WERI-Rb-1 (cell line): ENCODE measurements at regions not wholly inside any gene's neighbourhood (a gene's known extent, or its start where the extent isn't known, plus 50 kb on each side); places are given as distances from the start of the nearest gene placed in this dataset.

ENCODE experiments used
- DNase-seq: peaks from one replicate; pipeline ENCODE4 v3.0.0-alpha.2; 2020
- H3K27ac ChIP-seq: fragments of 250-450 bp; sonication (Bioruptor Pico); 2 replicates; pipeline ENCODE4 v1.5.1; 2020; ENCODE audit warnings: mild to moderate bottlenecking, moderate library complexity
- H3K27me3 ChIP-seq: fragments of 250-450 bp; sonication (Bioruptor Pico); 2 replicates; pipeline ENCODE4 v1.5.1; 2021; ENCODE audit warnings: mild to moderate bottlenecking, low read depth, moderate library complexity; ENCODE audit not compliant: insufficient read depth, severe bottlenecking
- H3K36me3 ChIP-seq: fragments of 250-450 bp; sonication (Bioruptor Pico); 2 replicates; pipeline ENCODE4 v1.5.1; 2020; ENCODE audit warnings: mild to moderate bottlenecking, moderate library complexity
- H3K4me3 ChIP-seq: 2 replicates; pipeline ENCODE4 v1.5.1; 2011; ENCODE audit warnings: low read depth, mild to moderate bottlenecking, control low read depth, low read length
- H3K9me3 ChIP-seq: fragments of 250-450 bp; sonication (Bioruptor Pico); 2 replicates; pipeline ENCODE4 v1.5.1; 2021; ENCODE audit warnings: mild to moderate bottlenecking, moderate library complexity; ENCODE audit not compliant: severe bottlenecking
- TF ChIP-seq, protein P1 (sequence below): IDR thresholded peaks from 2 replicates; pipeline ENCODE4 v1.5.1; 2011; ENCODE audit warnings: low read depth, mild to moderate bottlenecking, control low read depth, inconsistent platforms, low read length

DNA sequence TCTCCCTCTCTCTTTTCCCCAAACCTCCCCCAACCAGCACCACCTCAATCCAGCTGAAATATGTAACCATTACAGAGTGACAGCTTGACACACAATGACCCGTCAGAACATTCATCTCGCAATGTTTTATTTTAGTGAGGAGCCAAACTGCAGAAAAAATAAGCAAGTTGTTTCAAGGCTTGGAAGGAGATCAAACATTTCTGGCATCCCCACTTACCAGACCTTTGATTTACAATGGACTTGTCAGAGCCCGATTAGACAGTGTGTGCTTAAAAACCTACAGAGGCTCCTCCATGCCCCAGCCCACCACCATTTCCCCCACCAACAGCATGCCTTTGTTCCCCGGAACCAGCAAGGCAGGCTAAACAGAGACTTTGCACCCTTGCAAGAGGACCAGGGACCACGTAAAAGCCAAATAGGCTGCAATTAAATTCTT is 382.8 kb upstream of the ZNF507 start:
- Histone ChIP-seq H3K36me3 (no peaks in the 10 kb centered on the region), H3K27ac (no peak overlapping the region), H3K9me3 (no peaks in the 10 kb centered on the region), H3K27me3 (no peaks in the 10 kb centered on the region), H3K4me3 (no peak overlapping the region)
- no peak for DNase-seq
- TF ChIP-seq, protein P1, sequence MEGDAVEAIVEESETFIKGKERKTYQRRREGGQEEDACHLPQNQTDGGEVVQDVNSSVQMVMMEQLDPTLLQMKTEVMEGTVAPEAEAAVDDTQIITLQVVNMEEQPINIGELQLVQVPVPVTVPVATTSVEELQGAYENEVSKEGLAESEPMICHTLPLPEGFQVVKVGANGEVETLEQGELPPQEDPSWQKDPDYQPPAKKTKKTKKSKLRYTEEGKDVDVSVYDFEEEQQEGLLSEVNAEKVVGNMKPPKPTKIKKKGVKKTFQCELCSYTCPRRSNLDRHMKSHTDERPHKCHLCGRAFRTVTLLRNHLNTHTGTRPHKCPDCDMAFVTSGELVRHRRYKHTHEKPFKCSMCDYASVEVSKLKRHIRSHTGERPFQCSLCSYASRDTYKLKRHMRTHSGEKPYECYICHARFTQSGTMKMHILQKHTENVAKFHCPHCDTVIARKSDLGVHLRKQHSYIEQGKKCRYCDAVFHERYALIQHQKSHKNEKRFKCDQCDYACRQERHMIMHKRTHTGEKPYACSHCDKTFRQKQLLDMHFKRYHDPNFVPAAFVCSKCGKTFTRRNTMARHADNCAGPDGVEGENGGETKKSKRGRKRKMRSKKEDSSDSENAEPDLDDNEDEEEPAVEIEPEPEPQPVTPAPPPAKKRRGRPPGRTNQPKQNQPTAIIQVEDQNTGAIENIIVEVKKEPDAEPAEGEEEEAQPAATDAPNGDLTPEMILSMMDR, result no peak

DNA sequence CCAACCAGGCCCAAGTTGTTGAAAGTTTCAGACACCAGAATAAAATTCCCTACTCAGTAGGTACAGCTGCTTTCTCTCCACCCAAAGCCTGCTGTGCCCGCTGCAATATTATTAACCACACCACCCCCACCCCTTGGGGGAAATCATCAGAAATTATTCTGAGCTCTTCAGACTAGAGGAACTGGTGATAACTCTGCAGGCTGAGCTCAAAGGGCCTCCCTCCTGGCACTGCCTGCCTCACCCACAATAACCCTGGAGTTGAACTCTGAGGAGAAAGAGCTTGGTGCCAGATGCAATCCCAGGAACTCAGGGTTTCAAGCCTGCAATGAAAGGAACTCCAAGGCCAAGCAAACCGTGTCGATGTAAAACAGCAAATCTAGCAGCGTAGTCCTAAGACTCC is 381.7 kb upstream of the ZNF507 start:
- no peaks in the 10 kb centered on the region for H3K27me3 ChIP-seq
- no peak overlapping the region for H3K4me3 ChIP-seq
- H3K9me3 ChIP-seq, result no peaks in the 10 kb centered on the region
- no peaks in the 10 kb centered on the region for H3K36me3 ChIP-seq
- DNase-seq, result no peak
- no peak overlapping the region for H3K27ac ChIP-seq
- TF ChIP-seq, protein P1, result no peak

DNA sequence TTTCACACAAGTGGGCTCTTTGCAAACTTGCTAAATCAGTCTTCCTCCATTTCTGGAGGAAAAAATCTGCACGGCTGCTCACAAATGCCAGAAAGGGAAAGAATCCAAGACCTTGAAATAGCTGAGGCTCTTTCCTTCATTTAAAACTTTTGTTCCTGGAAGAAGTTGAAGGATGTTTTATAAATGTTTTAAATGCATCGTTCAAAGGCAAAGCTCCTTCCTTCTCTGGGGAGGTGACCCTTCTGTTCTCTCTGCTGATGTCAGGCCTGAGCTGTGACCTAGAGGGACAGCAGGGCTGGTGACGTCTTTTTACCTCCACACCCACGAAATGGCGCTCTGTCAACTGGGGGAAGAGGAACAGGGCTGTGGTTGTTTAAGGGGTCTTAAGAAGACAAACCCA is 376.4 kb upstream of the ZNF507 start:
- H3K4me3 ChIP-seq, result no peak overlapping the region
- no peak for DNase-seq
- H3K9me3 ChIP-seq, result no peaks in the 10 kb centered on the region
- TF ChIP-seq, protein P1, result no peak
- no peaks in the 10 kb centered on the region for H3K27me3 ChIP-seq
- no peak overlapping the region for H3K27ac ChIP-seq
- H3K36me3 ChIP-seq, result no peaks in the 10 kb centered on the region

DNA sequence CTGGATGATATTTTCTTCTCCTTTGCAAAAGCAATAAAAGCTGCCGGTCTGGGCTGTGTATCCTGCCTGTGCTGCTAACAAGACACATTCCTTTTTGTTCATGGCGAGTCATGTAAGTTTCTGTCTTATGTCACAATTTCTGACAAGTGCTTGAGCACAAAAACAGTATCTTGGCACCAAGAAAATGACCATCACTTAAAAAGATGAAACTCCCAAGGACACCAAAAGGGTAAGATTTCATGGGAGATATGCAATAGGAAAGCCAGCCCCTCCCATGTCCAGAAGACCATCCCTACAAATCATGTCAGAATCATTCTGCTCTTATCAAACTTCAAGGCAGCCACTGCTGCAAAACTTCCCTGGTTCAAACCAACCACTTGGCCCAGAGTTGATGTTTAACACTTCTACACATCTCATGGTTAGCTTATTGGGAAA is 375.4 kb upstream of the ZNF507 start:
- Histone ChIP-seq H3K27me3 (no peaks in the 10 kb centered on the region), H3K4me3 (no peak overlapping the region), H3K27ac (no peak overlapping the region)

DNA sequence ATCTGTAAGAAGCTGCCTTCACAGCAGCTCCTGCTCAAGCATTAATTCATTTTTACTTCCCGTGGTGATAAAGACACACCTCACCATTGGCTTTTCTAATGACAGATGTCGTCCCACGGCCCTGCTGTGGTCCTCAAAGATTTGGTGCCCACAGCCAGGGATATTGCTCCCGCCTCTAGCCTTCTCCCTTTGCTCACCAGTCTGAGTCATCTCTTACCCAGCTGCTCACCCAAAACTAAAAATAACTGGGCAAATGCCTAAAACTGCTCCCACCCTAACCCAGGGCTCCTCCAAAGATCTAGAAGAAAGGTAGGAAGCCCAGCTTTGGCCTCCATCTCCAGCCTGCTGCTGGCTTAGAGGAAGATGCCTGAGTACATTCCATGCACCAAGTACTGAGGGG is 371.1 kb upstream of the ZNF507 start:
- no peak for DNase-seq
- H3K36me3 ChIP-seq, result no peaks in the 10 kb centered on the region
- no peak overlapping the region for H3K27ac ChIP-seq
- no peaks in the 10 kb centered on the region for H3K9me3 ChIP-seq
- TF ChIP-seq, protein P1, result no peak
- no peaks in the 10 kb centered on the region for H3K27me3 ChIP-seq
- no peak overlapping the region for H3K4me3 ChIP-seq

More for the DNA sequence above, 375.4 kb upstream of the ZNF507 start:
- H3K9me3 ChIP-seq, result no peaks in the 10 kb centered on the region
- no peak for DNase-seq
- TF ChIP-seq, protein P1, result no peak
- H3K36me3 ChIP-seq, result no peaks in the 10 kb centered on the region

DNA sequence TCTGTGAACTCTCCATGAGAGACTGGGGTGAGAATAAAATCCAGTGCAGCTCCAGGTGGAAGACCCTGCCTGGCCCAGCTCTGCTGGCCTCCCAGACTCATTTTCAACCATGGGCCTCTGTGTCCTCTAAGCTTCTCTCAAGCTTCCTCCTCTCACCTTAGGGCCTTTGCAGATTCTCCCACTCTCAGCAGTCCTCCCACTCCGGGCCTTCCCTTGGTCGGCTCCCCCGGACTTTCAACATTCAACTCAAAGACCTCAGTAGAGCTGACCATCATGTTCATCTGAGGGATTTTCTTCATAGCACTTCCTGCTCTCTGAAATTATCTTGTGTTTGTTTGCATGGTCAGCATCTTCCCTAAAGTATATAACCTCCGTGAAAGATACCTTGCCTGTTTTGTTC is 370.5 kb upstream of the ZNF507 start:
- H3K4me3 ChIP-seq, result no peak overlapping the region
- H3K9me3 ChIP-seq, result no peaks in the 10 kb centered on the region
- no peaks in the 10 kb centered on the region for H3K36me3 ChIP-seq
- no peak for DNase-seq
- no peak overlapping the region for H3K27ac ChIP-seq
- H3K27me3 ChIP-seq, result no peaks in the 10 kb centered on the region
- TF ChIP-seq, protein P1, result no peak
